A673 (cell line): ENCODE measurements at regions not wholly inside any gene's neighbourhood (a gene's known extent, or its start where the extent isn't known, plus 50 kb on each side); places are given as distances from the start of the nearest gene placed in this dataset.

Experiments
- CTCF ChIP-seq: fragments of 300-800, 200-600 bp; sonication (generic); conservative IDR thresholded peaks from 2 replicates; pipeline ENCODE4 v1.5.1; 2017; ENCODE audit warnings: low read depth, mild to moderate bottlenecking, antibody characterized with exemption, low read length, moderate library complexity, mixed read lengths
- EZH2 ChIP-seq: fragments of 200-600 bp; sonication (generic); IDR thresholded peaks from 2 replicates; pipeline ENCODE4 v1.6.1; 2017; ENCODE audit warnings: borderline replicate concordance, low read depth, mild to moderate bottlenecking, mixed read lengths, antibody characterized with exemption, low read length; ENCODE audit not compliant: poor library complexity, severe bottlenecking

GRCh38 chr14:71745072-71745471 lies 187.2 kb upstream of the RGS6 start:
- TF ChIP-seq EZH2 (no peak), CTCF (no peak)
